Duodenal mucosa (tissue), 2 donors: ENCODE measurements at regions not wholly inside any gene's neighbourhood (a gene's known extent, or its start where the extent isn't known, plus 50 kb on each side); places are given as distances from the start of the nearest gene placed in this dataset.

Experiments
- H3K27ac ChIP-seq: one replicate; pipeline ENCODE4 v1.7.0; 2013; ENCODE audit warnings: low read depth, low read length
- H3K27me3 ChIP-seq, 2 donors: one replicate each; pipeline ENCODE4 v1.7.0; 2013; ENCODE audit warnings: low read length in 2 of 2, control low read depth in 1 of 2; ENCODE audit not compliant: insufficient read depth in 2 of 2, control insufficient read depth in 1 of 2
- H3K36me3 ChIP-seq, 2 donors: one replicate each; pipeline ENCODE4 v1.7.0; 2013; ENCODE audit warnings: low read length in 2 of 2, control low read depth in 1 of 2; ENCODE audit not compliant: insufficient read depth in 2 of 2, control insufficient read depth in 1 of 2
- H3K4me1 ChIP-seq, 2 donors: one replicate each; pipeline ENCODE4 v1.7.0; 2013; ENCODE audit warnings: low read length in 2 of 2, control low read depth in 1 of 2; ENCODE audit not compliant: insufficient read depth in 2 of 2, control insufficient read depth in 1 of 2
- H3K4me3 ChIP-seq, 2 donors: one replicate each; pipeline ENCODE4 v1.7.0; 2013; ENCODE audit warnings: low read length in 2 of 2, low read depth in 1 of 2
- H3K9ac ChIP-seq, 2 donors: one replicate each; pipeline ENCODE4 v1.7.0; 2013; ENCODE audit warnings: low read length in 2 of 2, low read depth in 1 of 2
- H3K9me3 ChIP-seq, 2 donors: one replicate each; pipeline ENCODE4 v1.7.0; 2013; ENCODE audit warnings: low read length in 2 of 2, control low read depth in 1 of 2; ENCODE audit not compliant: control insufficient read depth in 1 of 2

DNA sequence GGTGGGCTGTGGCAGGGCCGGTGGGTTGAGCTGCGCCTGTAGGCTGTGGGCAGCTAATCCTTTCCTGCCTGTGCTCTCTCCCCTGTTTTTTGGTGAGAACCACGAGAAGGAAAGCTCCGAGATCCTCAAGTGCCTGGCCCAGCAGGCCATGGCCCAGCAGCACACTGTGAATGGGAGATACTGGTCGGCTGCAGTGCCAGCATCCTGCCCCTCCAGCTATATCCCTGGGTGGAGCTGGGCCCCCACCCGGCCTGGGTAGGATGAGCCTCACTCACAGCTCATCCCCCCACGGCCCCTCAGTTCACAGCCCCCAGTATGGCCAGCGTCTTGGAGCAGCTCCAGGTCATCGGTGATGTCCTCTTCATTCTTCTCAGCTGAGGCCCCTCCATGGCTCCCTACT is 164.4 kb upstream of the ZNF267 start:
- Histone ChIP-seq H3K9ac (no peak overlapping the region), H3K27me3 (no peaks in the 10 kb centered on the region), H3K4me3 (no peak overlapping the region), H3K9me3 (no peaks in the 10 kb centered on the region), H3K4me1 (peaks cover 2 to 3% of the 10 kb centered on the region in 2 donors), H3K27ac (no peak overlapping the region), H3K36me3 (peaks cover 33 to 57% of the 10 kb centered on the region in 2 donors)

DNA sequence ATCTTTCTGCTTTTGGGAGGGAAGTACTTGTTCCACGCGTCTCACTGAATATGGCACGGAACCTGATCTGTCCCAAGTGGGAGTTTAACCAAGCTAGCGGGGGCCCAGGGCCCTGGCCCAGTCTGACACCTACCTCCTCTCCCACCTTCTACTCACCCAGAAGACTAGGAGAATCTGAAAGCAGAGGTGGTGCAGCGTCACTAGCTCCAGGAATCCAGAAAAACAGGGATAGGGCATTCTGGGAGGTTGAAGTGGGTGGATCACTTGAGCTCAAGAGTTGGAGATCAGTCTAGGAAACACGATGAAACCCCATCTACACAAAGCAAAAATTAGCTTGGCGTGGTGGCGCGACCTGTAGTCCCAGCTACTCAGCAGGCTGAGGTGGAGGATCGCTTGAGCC is 163.5 kb upstream of the ZNF267 start:
- Histone ChIP-seq H3K27ac (no peak overlapping the region), H3K4me3 (no peak overlapping the region), H3K9me3 (no peaks in the 10 kb centered on the region), H3K9ac (no peak overlapping the region), H3K4me1 (peaks cover 11 to 12% of the 10 kb centered on the region in 2 donors), H3K36me3 (peaks cover 27 to 47% of the 10 kb centered on the region in 2 donors), H3K27me3 (no peaks in the 10 kb centered on the region)

- Histone ChIP-seq H3K9ac (no peak overlapping the region), H3K4me3 (no peak overlapping the region), H3K4me1 (peaks cover 11 to 15% of the 10 kb centered on the region in 2 donors), H3K27me3 (no peaks in the 10 kb centered on the region), H3K9me3 (no peaks in the 10 kb centered on the region), H3K36me3 (peaks cover 20 to 44% of the 10 kb centered on the region in 2 donors), H3K27ac (no peak overlapping the region)
These were observed 162.7 kb upstream of the ZNF267 start for GRCh38 chr16:31710880-31711279.

- no peaks in the 10 kb centered on the region for H3K9me3 ChIP-seq
- H3K27ac ChIP-seq = no peak overlapping the region
These were observed 162.2 kb upstream of the ZNF267 start for GRCh38 chr16:31711344-31711845.

DNA sequence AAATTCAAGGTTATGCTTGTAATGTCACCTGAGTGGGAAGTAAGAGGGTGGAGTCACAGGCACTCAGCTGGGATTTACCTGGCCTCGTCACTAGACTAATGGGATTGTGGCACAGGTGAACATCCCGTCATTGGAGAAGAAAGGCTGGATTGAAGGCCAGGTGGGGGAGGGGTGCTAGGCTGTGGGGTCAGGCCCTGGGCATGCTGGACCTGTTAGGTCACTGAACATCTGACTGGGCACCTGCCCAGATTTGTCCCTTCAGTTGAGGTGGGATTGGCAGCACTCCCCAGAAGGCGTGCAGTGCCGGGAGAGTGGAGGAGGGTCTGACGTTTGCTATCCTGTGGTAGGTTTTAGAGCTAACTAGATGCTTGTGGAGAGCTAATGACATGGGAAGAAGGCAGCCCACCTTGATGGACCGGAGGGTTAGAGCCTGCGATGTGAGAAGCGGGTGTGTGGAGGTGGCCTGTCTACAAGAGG is 161.5 kb upstream of the ZNF267 start:
- no peak overlapping the region for H3K9ac ChIP-seq
- H3K27ac ChIP-seq = no peak overlapping the region
- H3K27me3 ChIP-seq = no peaks in the 10 kb centered on the region
- H3K4me3 ChIP-seq = no peak overlapping the region
- peaks cover 14 to 37% of the 10 kb centered on the region in 2 donors for H3K36me3 ChIP-seq
- H3K4me1 ChIP-seq = peaks cover 11 to 15% of the 10 kb centered on the region in 2 donors
- no peaks in the 10 kb centered on the region for H3K9me3 ChIP-seq

More at GRCh38 chr16:31711344-31711845, 162.2 kb upstream of the ZNF267 start:
- Histone ChIP-seq H3K4me3 (no peak overlapping the region), H3K27me3 (no peaks in the 10 kb centered on the region), H3K4me1 (peaks cover 11 to 15% of the 10 kb centered on the region in 2 donors), H3K9ac (no peak overlapping the region), H3K36me3 (peaks cover 15 to 44% of the 10 kb centered on the region in 2 donors)

DNA sequence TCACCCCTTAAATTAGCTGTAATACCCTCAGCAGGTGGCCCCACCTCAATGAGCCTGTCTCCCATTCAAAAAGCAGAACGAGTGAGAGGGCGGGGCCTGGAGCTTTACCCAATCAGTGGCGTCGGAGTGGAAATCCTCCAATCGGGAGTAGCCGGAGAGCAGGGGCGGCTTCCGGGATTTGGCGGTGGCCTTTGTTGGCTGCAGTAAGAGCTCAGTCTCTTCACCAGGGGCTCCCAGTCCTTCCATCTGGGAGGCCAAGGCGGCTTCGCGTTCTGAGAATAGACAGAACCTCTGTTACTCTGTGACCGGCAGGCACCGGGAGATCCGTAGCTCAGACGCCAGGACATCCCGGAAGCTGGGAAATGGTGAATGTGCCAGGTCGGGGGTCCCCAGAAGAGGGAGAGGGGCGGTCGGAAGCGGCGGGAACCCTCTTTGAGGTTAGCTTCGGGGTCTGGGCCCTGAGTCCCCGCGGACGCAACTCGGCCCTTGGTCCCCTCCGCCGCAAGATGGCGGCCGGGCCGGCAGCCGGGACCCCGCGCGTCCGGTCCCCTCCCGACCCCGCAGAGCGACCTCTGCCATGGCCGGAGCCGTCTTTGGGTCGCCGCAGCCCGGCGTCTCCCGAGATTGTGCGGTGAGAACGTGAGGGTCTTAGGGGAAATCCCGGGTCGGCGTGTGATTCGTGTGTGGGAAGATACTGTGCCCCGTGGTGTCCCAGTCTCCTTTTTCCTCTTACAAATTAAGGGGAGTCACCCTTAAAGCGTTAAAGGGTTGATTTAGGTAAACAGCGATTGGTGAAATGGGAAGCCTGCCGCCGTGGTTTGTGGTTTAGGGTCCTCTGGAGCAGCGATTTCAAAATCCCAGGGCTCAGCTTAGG is 160.3 kb upstream of the ZNF267 start:
- H3K27ac ChIP-seq = peak overlapping the region; percentile 93
- peaks cover 7 to 28% of the 10 kb centered on the region in 2 donors for H3K36me3 ChIP-seq
- peak overlapping the region; percentile 76 to 90 for H3K9ac ChIP-seq
- H3K9me3 ChIP-seq = no peaks in the 10 kb centered on the region
- no peaks in the 10 kb centered on the region for H3K27me3 ChIP-seq
- peak overlapping the region; percentile 80 to 93 for H3K4me3 ChIP-seq
- H3K4me1 ChIP-seq = peaks cover 11 to 15% of the 10 kb centered on the region in 2 donors

DNA sequence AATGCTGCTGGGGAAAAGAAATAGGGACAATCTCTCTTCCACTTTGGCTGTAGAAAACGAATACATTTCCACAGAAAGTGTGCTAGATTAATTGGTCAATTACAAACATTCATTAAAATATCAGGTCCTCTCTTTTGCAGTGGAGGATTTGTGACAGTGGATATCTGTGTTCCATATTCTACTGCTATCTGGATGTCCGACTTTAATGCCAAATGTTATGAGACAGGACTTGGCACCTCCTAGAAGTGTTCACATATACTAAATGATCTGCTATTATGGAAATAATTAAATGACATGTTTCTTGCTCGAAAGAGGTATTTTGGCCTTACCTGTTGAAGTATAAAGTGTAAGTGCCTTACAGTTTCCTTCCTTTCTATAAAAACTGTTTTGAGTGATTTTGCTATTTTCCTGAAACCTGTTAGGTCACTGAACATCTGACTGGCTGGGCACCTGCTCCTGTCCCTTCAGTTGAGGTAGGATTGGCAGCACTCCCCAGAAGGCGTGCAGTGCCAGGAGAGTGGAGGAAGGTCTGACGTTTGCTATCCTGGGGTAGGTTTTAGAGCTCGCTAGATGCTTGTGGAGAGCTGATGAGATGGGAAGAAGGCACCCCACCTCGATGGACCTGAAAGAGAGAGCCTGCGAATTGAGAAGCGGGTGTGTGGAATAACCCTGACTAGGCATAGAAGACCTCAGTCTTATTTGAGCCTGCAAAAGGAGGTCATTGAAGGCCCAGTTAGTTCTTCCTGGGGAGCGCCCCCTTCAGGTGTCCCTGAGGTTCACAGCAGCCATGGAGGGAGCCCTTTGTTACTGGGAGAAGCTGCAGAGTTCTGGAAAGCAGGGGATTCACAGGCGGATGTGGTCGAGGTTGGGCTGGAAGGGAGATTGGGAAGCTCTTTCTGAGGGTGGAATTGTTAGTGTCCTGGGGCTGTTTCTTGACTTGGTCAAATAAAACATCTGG is 159.4 kb upstream of the ZNF267 start:
- Histone ChIP-seq H3K27me3 (no peaks in the 10 kb centered on the region), H3K4me1 (peaks cover 11 to 15% of the 10 kb centered on the region in 2 donors), H3K9ac (peak overlapping the region; percentile 76 to 90), H3K9me3 (no peaks in the 10 kb centered on the region), H3K4me3 (peak overlapping the region; percentile 80 to 93), H3K36me3 (peaks cover 6 to 23% of the 10 kb centered on the region in 2 donors), H3K27ac (no peak overlapping the region)

DNA sequence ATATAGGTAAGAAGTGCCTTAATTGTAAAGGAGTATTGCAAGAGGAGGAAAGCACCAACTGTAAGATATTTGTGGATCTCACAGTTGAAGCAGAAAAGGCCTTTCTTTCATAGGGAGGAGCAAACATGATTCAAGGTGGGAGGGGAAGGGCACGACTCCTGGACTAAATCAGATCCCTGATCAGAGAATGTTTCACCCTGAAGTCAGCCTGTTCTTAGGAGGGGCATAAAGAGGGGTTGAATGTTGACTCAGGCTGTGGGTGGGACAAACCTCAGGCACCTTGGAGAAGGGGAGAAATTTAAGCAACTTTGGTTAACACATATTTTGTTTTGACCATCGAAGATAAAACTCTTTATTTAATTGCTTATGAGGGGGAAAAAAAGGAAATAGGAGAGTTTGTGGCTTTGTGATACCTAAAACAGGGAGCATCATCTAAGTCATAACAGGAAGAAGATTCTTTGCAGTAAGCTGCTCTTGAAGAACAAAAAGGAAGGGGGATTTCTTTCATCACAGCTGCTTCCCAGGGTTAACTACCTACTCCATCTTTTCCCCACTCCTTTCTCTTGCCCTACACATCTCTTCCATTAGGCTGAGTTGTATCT is 158.6 kb upstream of the ZNF267 start:
- H3K36me3 ChIP-seq = peaks cover 5 to 18% of the 10 kb centered on the region in 2 donors
- H3K27ac ChIP-seq = no peak overlapping the region
- peak overlapping the region in 1 of 2 donors; percentile 80 for H3K4me3 ChIP-seq

GRCh38 chr16:31715915-31716314 is 157.7 kb upstream of the ZNF267 start:
- Histone ChIP-seq H3K4me1 (peaks cover 11 to 15% of the 10 kb centered on the region in 2 donors), H3K9me3 (no peaks in the 10 kb centered on the region), H3K36me3 (peaks cover 4 to 19% of the 10 kb centered on the region in 2 donors), H3K9ac (no peak overlapping the region), H3K27ac (no peak overlapping the region), H3K4me3 (no peak overlapping the region), H3K27me3 (no peaks in the 10 kb centered on the region)

More for the DNA sequence above, 158.6 kb upstream of the ZNF267 start:
- Histone ChIP-seq H3K9ac (no peak overlapping the region), H3K27me3 (no peaks in the 10 kb centered on the region), H3K9me3 (no peaks in the 10 kb centered on the region), H3K4me1 (peaks cover 11 to 15% of the 10 kb centered on the region in 2 donors)
